Liver (tissue), 8 donors: ENCODE measurements at regions not wholly inside any gene's neighbourhood (a gene's known extent, or its start where the extent isn't known, plus 50 kb on each side); places are given as distances from the start of the nearest gene placed in this dataset.

Experiments
- DNase-seq: peaks from one replicate; pipeline ENCODE4 v3.0.0-alpha.2; 2017; ENCODE audit warnings: low spot score
- H3K27ac ChIP-seq, 2 donors: one replicate each; pipeline ENCODE4 v1.7.0; 2013; ENCODE audit warnings: inconsistent platforms in 2 of 2, low read length in 2 of 2, control low read depth in 1 of 2, low read depth in 1 of 2, mild to moderate bottlenecking in 1 of 2
- H3K27me3 ChIP-seq, 4 donors: one replicate each; pipeline versions ENCODE4 v1.6.1 to v1.7.0; 2013; ENCODE audit warnings: low read length in 3 of 4, inconsistent platforms in 1 of 4, mild to moderate bottlenecking in 1 of 4, moderate library complexity in 1 of 4; ENCODE audit not compliant: control insufficient read depth in 4 of 4, insufficient read depth in 4 of 4
- H3K36me3 ChIP-seq, 4 donors: one replicate each; pipeline versions ENCODE4 v1.6.1 to v1.7.0; 2013; ENCODE audit warnings: low read length in 3 of 4, mild to moderate bottlenecking in 3 of 4, low read depth in 1 of 4, moderate library complexity in 1 of 4; ENCODE audit not compliant: control insufficient read depth in 4 of 4, insufficient read depth in 3 of 4
- H3K4me1 ChIP-seq, 4 donors: one replicate each; pipeline versions ENCODE4 v1.6.1 to v1.7.0; 2013; ENCODE audit warnings: low read length in 3 of 4, mild to moderate bottlenecking in 3 of 4, moderate library complexity in 1 of 4; ENCODE audit not compliant: control insufficient read depth in 4 of 4, insufficient read depth in 4 of 4
- H3K4me3 ChIP-seq, 3 donors: one replicate each; pipeline versions ENCODE4 v1.6.1 to v1.7.0; 2013; ENCODE audit warnings: low read length in 3 of 3, control low read depth in 1 of 3, low read depth in 1 of 3, mild to moderate bottlenecking in 1 of 3
- H3K9ac ChIP-seq, 2 donors: one replicate each; pipeline ENCODE4 v1.7.0; 2013; ENCODE audit warnings: low read length in 2 of 2, mild to moderate bottlenecking in 2 of 2, moderate library complexity in 2 of 2, control low read depth in 1 of 2, low read depth in 1 of 2
- H3K9me3 ChIP-seq, 4 donors: one replicate each; pipeline versions ENCODE4 v1.6.1 to v1.7.0; 2013; ENCODE audit warnings: low read length in 3 of 4; ENCODE audit not compliant: control insufficient read depth in 4 of 4
- ATF3 ChIP-seq: IDR thresholded peaks from 2 replicates; pipeline ENCODE4 v1.6.1; 2016; ENCODE audit warnings: antibody characterized with exemption
- EGR1 ChIP-seq, 2 donors: IDR thresholded peaks; 2 replicates each; pipeline ENCODE4 v1.6.1; 2016 to 2018; ENCODE audit warnings: antibody characterized with exemption in 2 of 2, low read depth in 2 of 2
- FOXA1 ChIP-seq: IDR thresholded peaks from 2 replicates; pipeline ENCODE4 v1.6.1; 2016; ENCODE audit warnings: antibody characterized with exemption
- FOXA2 ChIP-seq: IDR thresholded peaks from 2 replicates; pipeline ENCODE4 v1.6.1; 2016; ENCODE audit warnings: antibody characterized with exemption
- GABPA ChIP-seq, 2 donors: IDR thresholded peaks in 1 of 2; conservative IDR thresholded peaks in 1 of 2; 2 replicates each; pipeline ENCODE4 v1.6.1; 2016; ENCODE audit warnings: antibody characterized with exemption in 2 of 2, mild to moderate bottlenecking in 1 of 2, moderate library complexity in 1 of 2
- HNF4A ChIP-seq, 2 donors: conservative IDR thresholded peaks; 2 replicates each; pipeline ENCODE4 v1.6.1; 2016; ENCODE audit warnings: antibody characterized with exemption in 2 of 2, mild to moderate bottlenecking in 2 of 2
- HNF4G ChIP-seq: IDR thresholded peaks from 2 replicates; pipeline ENCODE4 v1.6.1; 2016; ENCODE audit warnings: antibody characterized with exemption
- JUND ChIP-seq, 2 donors: IDR thresholded peaks; 2 replicates each; pipeline ENCODE4 v1.6.1; 2016; ENCODE audit warnings: antibody characterized with exemption in 2 of 2
- MAX ChIP-seq: IDR thresholded peaks from 2 replicates; pipeline ENCODE4 v1.6.1; 2016; ENCODE audit warnings: antibody characterized with exemption
- NR2F2 ChIP-seq: IDR thresholded peaks from 2 replicates; pipeline ENCODE4 v1.6.1; 2016; ENCODE audit warnings: antibody characterized with exemption
- RAD21 ChIP-seq, 2 donors: IDR thresholded peaks; 2 replicates each; pipeline ENCODE4 v1.6.1; 2016; ENCODE audit warnings: antibody characterized with exemption in 2 of 2, mild to moderate bottlenecking in 2 of 2
- RXRA ChIP-seq, 2 donors: IDR thresholded peaks; 2 replicates each; pipeline ENCODE4 v1.6.1; 2017 to 2018; ENCODE audit warnings: antibody characterized with exemption in 2 of 2, mild to moderate bottlenecking in 1 of 2
- SP1 ChIP-seq: IDR thresholded peaks from 2 replicates; pipeline ENCODE4 v1.6.1; 2018; ENCODE audit warnings: antibody characterized with exemption, mild to moderate bottlenecking
- TAF1 ChIP-seq: conservative IDR thresholded peaks from 2 replicates; pipeline ENCODE4 v1.6.1; 2016; ENCODE audit warnings: antibody characterized with exemption, mild to moderate bottlenecking
- YY1 ChIP-seq: IDR thresholded peaks from 2 replicates; pipeline ENCODE4 v1.6.1; 2016; ENCODE audit warnings: antibody characterized with exemption, mild to moderate bottlenecking
- WGBS: extraction: QIAGEN DNeasy Blood & Tissue Kit; methylation state at CpG from one replicate; pipeline ENCODE4 v1.1.7; 2013; 5-methylcytosine and 5-hydroxymethylcytosine counted together
- TF ChIP-seq, protein P1 (sequence below): fragments of 150-350 bp; IDR thresholded peaks from 2 replicates; pipeline ENCODE4 v1.5.1; 2017; ENCODE audit warnings: improper control_type of control experiment, low read depth, low read length; ENCODE audit not compliant: missing input control
- TF ChIP-seq, protein P2 (sequence below): IDR thresholded peaks from 2 replicates; pipeline ENCODE4 v1.6.1; 2016; ENCODE audit warnings: antibody characterized with exemption
- TF ChIP-seq, protein P3 (sequence below): IDR thresholded peaks from 2 replicates; pipeline ENCODE4 v1.6.1; 2016; ENCODE audit warnings: antibody characterized with exemption, mild to moderate bottlenecking
- donor health status: healthy.
- donor health status: healthy.
- donor health status: healthy.
- donor health status: healthy.
- donor health status: healthy.

DNA sequence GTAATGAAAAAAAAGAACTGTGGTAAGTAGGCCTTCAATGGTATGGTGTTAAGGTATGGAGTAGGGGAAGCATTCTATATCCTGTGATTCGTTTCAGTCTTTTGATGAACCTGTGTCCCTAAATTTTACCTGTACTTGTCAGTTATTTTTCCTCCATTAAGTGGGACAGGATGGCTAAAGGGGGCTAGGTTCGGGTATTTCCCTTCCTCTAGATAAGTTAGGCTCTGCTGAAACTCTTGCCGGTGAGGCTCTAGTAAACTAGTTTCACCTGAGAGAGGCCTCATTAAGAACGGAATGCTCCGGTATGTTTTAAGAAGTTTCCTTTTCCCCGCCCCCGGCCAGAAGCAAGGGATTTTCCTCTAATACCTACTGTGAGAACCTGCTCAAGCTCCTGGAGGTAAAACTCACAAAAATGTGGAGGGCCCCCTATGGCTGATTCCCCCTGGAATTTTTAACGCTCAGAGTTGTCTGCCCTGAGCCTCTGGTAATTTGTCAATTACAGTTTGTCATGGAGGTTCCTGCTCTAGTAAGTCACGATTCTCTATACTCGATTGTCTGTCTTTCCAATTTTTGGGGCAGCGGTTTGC is 87.7 kb downstream of the MACIR start:
- H3K4me1 ChIP-seq: no peaks in the 10 kb centered on the region
- peaks cover 0 to 2% (median 0%) of the 10 kb centered on the region in 4 donors for H3K27me3 ChIP-seq
- H3K36me3 ChIP-seq: no peaks in the 10 kb centered on the region
- no peak for TF ChIP-seq RXRA (IDR thresholded peaks at IDR 0.05)
- no peak for TF ChIP-seq JUND (IDR thresholded peaks at IDR 0.05)
- TF ChIP-seq, protein P1, sequence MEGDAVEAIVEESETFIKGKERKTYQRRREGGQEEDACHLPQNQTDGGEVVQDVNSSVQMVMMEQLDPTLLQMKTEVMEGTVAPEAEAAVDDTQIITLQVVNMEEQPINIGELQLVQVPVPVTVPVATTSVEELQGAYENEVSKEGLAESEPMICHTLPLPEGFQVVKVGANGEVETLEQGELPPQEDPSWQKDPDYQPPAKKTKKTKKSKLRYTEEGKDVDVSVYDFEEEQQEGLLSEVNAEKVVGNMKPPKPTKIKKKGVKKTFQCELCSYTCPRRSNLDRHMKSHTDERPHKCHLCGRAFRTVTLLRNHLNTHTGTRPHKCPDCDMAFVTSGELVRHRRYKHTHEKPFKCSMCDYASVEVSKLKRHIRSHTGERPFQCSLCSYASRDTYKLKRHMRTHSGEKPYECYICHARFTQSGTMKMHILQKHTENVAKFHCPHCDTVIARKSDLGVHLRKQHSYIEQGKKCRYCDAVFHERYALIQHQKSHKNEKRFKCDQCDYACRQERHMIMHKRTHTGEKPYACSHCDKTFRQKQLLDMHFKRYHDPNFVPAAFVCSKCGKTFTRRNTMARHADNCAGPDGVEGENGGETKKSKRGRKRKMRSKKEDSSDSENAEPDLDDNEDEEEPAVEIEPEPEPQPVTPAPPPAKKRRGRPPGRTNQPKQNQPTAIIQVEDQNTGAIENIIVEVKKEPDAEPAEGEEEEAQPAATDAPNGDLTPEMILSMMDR: no peak
- TF ChIP-seq SP1: no peak
- no peak for TF ChIP-seq EGR1 (IDR thresholded peaks at IDR 0.05; ENCODE audit: low read depth in 2 of 2)
- TF ChIP-seq, protein P2, sequence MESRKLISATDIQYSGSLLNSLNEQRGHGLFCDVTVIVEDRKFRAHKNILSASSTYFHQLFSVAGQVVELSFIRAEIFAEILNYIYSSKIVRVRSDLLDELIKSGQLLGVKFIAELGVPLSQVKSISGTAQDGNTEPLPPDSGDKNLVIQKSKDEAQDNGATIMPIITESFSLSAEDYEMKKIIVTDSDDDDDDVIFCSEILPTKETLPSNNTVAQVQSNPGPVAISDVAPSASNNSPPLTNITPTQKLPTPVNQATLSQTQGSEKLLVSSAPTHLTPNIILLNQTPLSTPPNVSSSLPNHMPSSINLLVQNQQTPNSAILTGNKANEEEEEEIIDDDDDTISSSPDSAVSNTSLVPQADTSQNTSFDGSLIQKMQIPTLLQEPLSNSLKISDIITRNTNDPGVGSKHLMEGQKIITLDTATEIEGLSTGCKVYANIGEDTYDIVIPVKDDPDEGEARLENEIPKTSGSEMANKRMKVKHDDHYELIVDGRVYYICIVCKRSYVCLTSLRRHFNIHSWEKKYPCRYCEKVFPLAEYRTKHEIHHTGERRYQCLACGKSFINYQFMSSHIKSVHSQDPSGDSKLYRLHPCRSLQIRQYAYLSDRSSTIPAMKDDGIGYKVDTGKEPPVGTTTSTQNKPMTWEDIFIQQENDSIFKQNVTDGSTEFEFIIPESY: no peak
- no peak for TF ChIP-seq FOXA2
- TF ChIP-seq GABPA (IDR thresholded peaks at IDR 0.05 in 1 of 2, conservative IDR thresholded peaks at IDR 0.05 in 1 of 2): no peak
- no peak for TF ChIP-seq FOXA1
- TF ChIP-seq NR2F2: no peak
- TF ChIP-seq ATF3: no peak
- TF ChIP-seq MAX: no peak
- TF ChIP-seq YY1: no peak
- TF ChIP-seq RAD21 (IDR thresholded peaks at IDR 0.05): no peak
- TF ChIP-seq, protein P3, sequence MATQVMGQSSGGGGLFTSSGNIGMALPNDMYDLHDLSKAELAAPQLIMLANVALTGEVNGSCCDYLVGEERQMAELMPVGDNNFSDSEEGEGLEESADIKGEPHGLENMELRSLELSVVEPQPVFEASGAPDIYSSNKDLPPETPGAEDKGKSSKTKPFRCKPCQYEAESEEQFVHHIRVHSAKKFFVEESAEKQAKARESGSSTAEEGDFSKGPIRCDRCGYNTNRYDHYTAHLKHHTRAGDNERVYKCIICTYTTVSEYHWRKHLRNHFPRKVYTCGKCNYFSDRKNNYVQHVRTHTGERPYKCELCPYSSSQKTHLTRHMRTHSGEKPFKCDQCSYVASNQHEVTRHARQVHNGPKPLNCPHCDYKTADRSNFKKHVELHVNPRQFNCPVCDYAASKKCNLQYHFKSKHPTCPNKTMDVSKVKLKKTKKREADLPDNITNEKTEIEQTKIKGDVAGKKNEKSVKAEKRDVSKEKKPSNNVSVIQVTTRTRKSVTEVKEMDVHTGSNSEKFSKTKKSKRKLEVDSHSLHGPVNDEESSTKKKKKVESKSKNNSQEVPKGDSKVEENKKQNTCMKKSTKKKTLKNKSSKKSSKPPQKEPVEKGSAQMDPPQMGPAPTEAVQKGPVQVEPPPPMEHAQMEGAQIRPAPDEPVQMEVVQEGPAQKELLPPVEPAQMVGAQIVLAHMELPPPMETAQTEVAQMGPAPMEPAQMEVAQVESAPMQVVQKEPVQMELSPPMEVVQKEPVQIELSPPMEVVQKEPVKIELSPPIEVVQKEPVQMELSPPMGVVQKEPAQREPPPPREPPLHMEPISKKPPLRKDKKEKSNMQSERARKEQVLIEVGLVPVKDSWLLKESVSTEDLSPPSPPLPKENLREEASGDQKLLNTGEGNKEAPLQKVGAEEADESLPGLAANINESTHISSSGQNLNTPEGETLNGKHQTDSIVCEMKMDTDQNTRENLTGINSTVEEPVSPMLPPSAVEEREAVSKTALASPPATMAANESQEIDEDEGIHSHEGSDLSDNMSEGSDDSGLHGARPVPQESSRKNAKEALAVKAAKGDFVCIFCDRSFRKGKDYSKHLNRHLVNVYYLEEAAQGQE: no peak
- no peak for TF ChIP-seq TAF1
- TF ChIP-seq HNF4G: no peak
- no peak for TF ChIP-seq HNF4A (conservative IDR thresholded peaks at IDR 0.05)
- no peak for DNase-seq
- peaks cover 0 to 4% (median 0%) of the 10 kb centered on the region in 4 donors for H3K9me3 ChIP-seq
- no peak overlapping the region for H3K4me3 ChIP-seq
- 78% methylated on average over 11 of the region's 11 CpGs for WGBS
- H3K27ac ChIP-seq: no peak overlapping the region
- no peak overlapping the region for H3K9ac ChIP-seq
